Type B pancreatic cell (in vitro differentiated cells): ENCODE measurements at regions not wholly inside any gene's neighbourhood (a gene's known extent, or its start where the extent isn't known, plus 50 kb on each side); places are given as distances from the start of the nearest gene placed in this dataset.

Experiments
- DNase-seq: peaks from one replicate; pipeline ENCODE4 v3.0.0; 2021; ENCODE audit warnings: mixed read lengths; ENCODE audit not compliant: unreplicated experiment; ENCODE audit errors: extremely low spot score
- H3K27ac Mint-ChIP-seq: 2 replicates; pipeline ENCODE4 v1.8.0; 2021; ENCODE audit warnings: mild to moderate bottlenecking, mixed read lengths
- H3K27me3 Mint-ChIP-seq: 2 replicates; pipeline ENCODE4 v1.8.0; 2021; ENCODE audit warnings: mixed read lengths
- H3K36me3 Mint-ChIP-seq: 2 replicates; pipeline ENCODE4 v1.8.0; 2021; ENCODE audit warnings: mixed read lengths
- H3K4me1 Mint-ChIP-seq: one replicate; pipeline ENCODE4 v1.8.0; 2021; ENCODE audit warnings: mixed read lengths; ENCODE audit not compliant: unreplicated experiment
- H3K4me3 Mint-ChIP-seq: 2 replicates; pipeline ENCODE4 v1.8.0; 2021; ENCODE audit warnings: mild to moderate bottlenecking, mixed read lengths
- H3K9me3 Mint-ChIP-seq: 2 replicates; pipeline ENCODE4 v1.8.0; 2021; ENCODE audit warnings: mixed read lengths
- CTCF ChIP-seq: fragments of 200-600 bp; sonication (generic); conservative IDR thresholded peaks from 2 replicates; pipeline ENCODE4 v1.5.0; 2021; ENCODE audit warnings: antibody characterized with exemption, mild to moderate bottlenecking

GRCh38 chr12:4215229-4216186 lies 58.1 kb upstream of the CCND2 start:
- TF ChIP-seq CTCF = no peak
- Mint-ChIP-seq H3K4me1 (no peaks in the 10 kb centered on the region), H3K4me3 (no peak overlapping the region), H3K27ac (no peak overlapping the region), H3K9me3 (no peaks in the 10 kb centered on the region), H3K27me3 (peaks cover 30% of the 10 kb centered on the region), H3K36me3 (no peaks in the 10 kb centered on the region)
- DNase-seq = peak; percentile 24

GRCh38 chr12:4214877-4215228 lies 58.7 kb upstream of the CCND2 start:
- no peak overlapping the region for H3K27ac Mint-ChIP-seq
- no peak overlapping the region for H3K4me3 Mint-ChIP-seq
- peak; percentile 15 for DNase-seq
- TF ChIP-seq CTCF = no peak
- no peaks in the 10 kb centered on the region for H3K36me3 Mint-ChIP-seq
- peaks cover 32% of the 10 kb centered on the region for H3K27me3 Mint-ChIP-seq
- no peaks in the 10 kb centered on the region for H3K4me1 Mint-ChIP-seq
- H3K9me3 Mint-ChIP-seq = no peaks in the 10 kb centered on the region

- Mint-ChIP-seq H3K36me3 (no peaks in the 10 kb centered on the region), H3K4me3 (no peak overlapping the region), H3K27me3 (peaks cover 38% of the 10 kb centered on the region), H3K4me1 (no peaks in the 10 kb centered on the region), H3K27ac (no peak overlapping the region), H3K9me3 (no peaks in the 10 kb centered on the region)
- TF ChIP-seq CTCF = no peak
- DNase-seq = no peak
Measured at GRCh38 chr12:4213471-4213870, 60.1 kb upstream of the CCND2 start.

GRCh38 chr12:4212845-4213244 lies 60.7 kb upstream of the CCND2 start:
- Mint-ChIP-seq H3K9me3 (no peaks in the 10 kb centered on the region), H3K4me1 (no peaks in the 10 kb centered on the region), H3K36me3 (no peaks in the 10 kb centered on the region), H3K27ac (no peak overlapping the region), H3K4me3 (no peak overlapping the region), H3K27me3 (peaks cover 34% of the 10 kb centered on the region)
- no peak for DNase-seq
- TF ChIP-seq CTCF = no peak

- no peaks in the 10 kb centered on the region for H3K4me1 Mint-ChIP-seq
- DNase-seq = no peak
- H3K27me3 Mint-ChIP-seq = peaks cover 34% of the 10 kb centered on the region
- H3K4me3 Mint-ChIP-seq = no peak overlapping the region
- H3K36me3 Mint-ChIP-seq = no peaks in the 10 kb centered on the region
- TF ChIP-seq CTCF = no peak
- H3K27ac Mint-ChIP-seq = no peak overlapping the region
- no peaks in the 10 kb centered on the region for H3K9me3 Mint-ChIP-seq
Measured at GRCh38 chr12:4211372-4211771, 62.2 kb upstream of the CCND2 start.
